HG03442 (cell line): ENCODE measurements at regions not wholly inside any gene's neighbourhood (a gene's known extent, or its start where the extent isn't known, plus 50 kb on each side); places are given as distances from the start of the nearest gene placed in this dataset.
A peak's percentile ranks its signal among the peaks of the same experiment; 100 is the strongest.

Experiments
- ATAC-seq: cut with Tn5 transposase; IDR thresholded peaks from one replicate; pipeline ENCODE4 v1.9.1; 2021; ENCODE audit warnings: mild to moderate bottlenecking, moderate library complexity; ENCODE audit not compliant: unreplicated experiment

GRCh38 chr20:11118802-11119380 is 445.1 kb upstream of the JAG1 start:
- ATAC-seq, result no peak

GRCh38 chr20:11119573-11119972 is 445.8 kb upstream of the JAG1 start:
- ATAC-seq, result no peak

- no peak for ATAC-seq
These were observed 446.6 kb upstream of the JAG1 start for GRCh38 chr20:11120431-11120830.

DNA sequence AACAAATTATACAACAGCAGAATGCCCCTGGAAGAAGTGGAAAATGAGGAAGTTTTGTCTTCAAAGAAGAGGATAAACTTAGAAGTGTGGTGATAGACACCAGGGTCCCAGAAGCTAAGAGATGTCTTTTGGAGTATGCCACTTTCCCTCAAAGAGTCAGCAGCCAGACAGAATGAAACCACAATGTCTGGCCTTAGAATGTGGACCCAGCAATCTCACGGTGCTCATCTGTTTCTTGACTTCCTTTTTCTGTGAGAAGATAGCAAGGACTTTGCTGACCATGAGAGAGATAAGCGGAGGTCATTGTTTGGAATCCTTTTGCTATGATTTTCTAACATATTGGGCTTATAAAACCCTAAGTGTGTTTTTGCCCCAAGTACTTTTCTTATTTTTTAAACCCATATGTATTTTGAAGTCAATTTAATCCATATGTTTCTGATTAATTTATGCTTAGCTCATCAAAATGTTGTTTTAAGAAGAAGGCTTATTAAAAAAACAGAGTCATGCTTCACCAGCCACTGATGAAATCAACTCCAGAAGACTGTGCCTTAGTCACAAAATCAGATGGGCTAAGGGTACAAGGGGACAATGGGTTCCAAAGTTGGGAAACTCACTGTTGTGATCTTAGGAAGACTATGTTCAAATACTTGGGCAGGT is 451.2 kb upstream of the JAG1 start:
- ATAC-seq, result no peak

- no peak for ATAC-seq
These were observed 454.5 kb upstream of the JAG1 start for GRCh38 chr20:11128220-11128718.

- ATAC-seq, result no peak
These were observed 454.9 kb upstream of the JAG1 start for GRCh38 chr20:11128721-11129120.

DNA sequence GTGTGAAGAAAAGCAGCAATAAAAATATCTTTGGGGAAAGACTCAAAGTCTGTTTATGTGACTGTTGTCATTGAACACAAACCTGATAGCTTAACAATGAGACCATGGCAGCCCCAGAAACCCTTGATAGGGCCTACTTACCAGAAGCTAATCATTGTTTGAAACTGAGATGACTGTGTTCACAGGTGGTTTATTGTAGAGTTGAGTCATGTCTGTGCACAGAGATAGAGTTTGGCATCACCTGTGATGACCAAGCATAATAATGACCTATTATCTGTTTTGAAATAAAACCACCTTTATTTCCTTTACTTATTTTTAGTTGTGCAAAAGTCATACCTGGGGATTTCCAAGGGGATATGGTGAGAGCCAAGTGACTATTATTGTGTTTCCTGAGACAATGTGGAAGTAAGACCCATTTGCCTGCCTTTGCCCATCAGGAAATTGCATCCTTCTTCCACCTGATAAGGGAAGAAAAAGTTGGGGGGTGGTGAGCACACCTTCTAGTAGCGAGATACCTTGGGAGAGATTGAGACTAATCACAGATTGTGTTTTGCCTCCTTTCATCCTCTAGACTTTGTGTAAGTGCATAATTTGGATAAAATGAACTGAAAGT is 456.9 kb upstream of the JAG1 start:
- ATAC-seq, result peak; percentile 52

- no peak for ATAC-seq
These were observed 459.1 kb upstream of the JAG1 start for GRCh38 chr20:11132819-11133415.

- ATAC-seq, result no peak
These were observed 462.9 kb upstream of the JAG1 start for GRCh38 chr20:11136691-11137090.

- ATAC-seq, result no peak
These were observed 463.9 kb upstream of the JAG1 start for GRCh38 chr20:11137688-11138087.

- no peak for ATAC-seq
These were observed 466.6 kb upstream of the JAG1 start for GRCh38 chr20:11140359-11140758.

DNA sequence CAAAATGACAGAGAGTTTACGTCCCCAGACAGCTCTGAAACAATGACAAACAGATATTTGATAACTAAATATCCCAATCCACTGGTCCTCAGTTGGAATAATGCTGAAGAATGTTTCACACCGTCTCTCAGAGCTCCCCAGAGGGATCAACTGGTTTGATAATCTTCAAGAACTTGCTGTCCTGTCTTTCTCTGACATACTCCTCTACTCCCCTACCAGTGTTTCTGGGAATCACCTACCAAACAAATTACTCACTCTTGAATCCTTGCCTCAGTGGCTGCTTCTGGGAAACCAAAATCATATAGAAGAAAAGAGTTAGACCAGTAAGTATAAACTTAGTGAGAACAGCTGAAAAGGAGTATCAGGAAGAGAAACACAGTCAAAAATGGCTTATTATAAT is 469.7 kb upstream of the JAG1 start:
- no peak for ATAC-seq

- no peak for ATAC-seq
These were observed 470.5 kb upstream of the JAG1 start for GRCh38 chr20:11144114-11144950.

- ATAC-seq, result no peak
These were observed 471.8 kb upstream of the JAG1 start for GRCh38 chr20:11145616-11146015.

- no peak for ATAC-seq
These were observed 480.0 kb upstream of the JAG1 start for GRCh38 chr20:11153819-11154218.

GRCh38 chr20:11155156-11155756 is 481.5 kb upstream of the JAG1 start:
- no peak for ATAC-seq

DNA sequence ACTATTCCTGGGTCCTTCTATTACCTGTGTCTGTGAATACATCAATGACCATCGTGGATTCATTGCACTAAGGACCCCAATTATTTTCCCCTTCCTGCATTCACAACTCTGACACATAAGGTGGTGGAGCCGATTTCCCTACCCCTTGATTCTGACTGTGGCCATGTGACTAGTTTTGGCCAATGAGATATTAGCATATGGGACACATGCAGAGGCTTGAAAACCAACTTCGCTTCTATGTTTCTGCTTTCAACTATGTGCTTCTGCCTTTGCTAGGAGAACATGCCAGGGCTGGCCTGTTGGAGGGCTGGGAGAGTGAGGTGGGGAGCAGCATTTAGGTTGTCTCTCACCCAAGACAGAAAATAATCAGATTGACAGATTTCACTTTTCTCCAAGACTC is 483.1 kb upstream of the JAG1 start:
- ATAC-seq, result no peak

DNA sequence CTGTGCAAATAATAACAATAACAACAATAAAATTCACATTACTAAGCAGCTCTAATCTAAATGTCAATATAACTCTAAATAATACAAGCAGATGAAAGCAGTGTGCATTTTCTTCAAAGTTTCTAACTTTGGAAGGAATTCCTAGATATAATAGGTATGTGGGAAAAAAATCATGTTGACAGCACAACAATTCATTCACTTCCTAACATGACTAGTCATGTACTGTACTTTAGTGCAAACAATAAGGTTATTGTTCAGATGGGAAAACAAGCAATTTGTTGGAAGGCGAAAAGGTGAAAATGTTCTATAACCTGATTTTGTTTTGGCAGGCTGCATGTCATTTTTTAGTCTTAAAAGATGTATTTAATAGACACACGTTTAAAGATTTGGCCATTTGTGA is 484.3 kb upstream of the JAG1 start:
- ATAC-seq, result no peak

DNA sequence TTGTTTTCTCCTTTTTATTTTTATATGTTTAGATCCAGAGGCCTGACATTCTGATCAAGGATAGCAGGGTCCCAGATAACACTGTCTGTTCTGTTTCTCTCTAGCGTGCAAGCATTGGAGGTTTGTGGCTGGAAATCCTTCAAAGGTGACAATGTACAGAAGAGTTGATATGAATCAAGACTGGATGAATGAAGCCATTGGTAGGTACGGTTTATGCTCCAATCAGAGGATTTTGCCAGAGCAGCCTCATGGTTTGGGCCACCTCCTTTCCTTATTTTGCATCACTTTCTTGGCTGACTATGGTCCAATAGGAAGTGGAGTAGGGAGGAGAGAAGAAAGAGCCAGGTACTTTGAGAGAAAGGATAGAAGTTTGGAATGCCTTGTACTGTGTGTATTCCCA is 484.8 kb upstream of the JAG1 start:
- ATAC-seq, result no peak

GRCh38 chr20:11159728-11160127 is 485.9 kb upstream of the JAG1 start:
- no peak for ATAC-seq
